Adrenal gland (tissue), 9 donors: ENCODE measurements at regions not wholly inside any gene's neighbourhood (a gene's known extent, or its start where the extent isn't known, plus 50 kb on each side); places are given as distances from the start of the nearest gene placed in this dataset.

Experiments used
- DNase-seq, 7 donors: peaks; one replicate each; pipeline ENCODE4 v3.0.0-alpha.2; 2019 to 2020
- H3K27ac ChIP-seq, 5 donors: fragments of 200-600 bp; sonication (generic) in 4 of 5; 1 replicate in 3 of 5; 2 replicates in 2 of 5; pipeline versions ENCODE4 v1.5.1 to v1.8.0; 2016 to 2020; ENCODE audit warnings: mild to moderate bottlenecking in 1 of 5
- H3K27me3 ChIP-seq: fragments of 200-600 bp; 2 replicates; pipeline ENCODE4 v1.8.0; 2021
- H3K36me3 ChIP-seq, 2 donors: fragments of 200-600 bp; replicated peaks in 1 of 2; 1 replicate in 1 of 2; 2 replicates in 1 of 2; pipeline versions ENCODE4 v1.5.1 to v1.8.0; 2018 to 2022
- H3K4me1 ChIP-seq, 2 donors: fragments of 200-600 bp; replicated peaks in 1 of 2; 1 replicate in 1 of 2; 2 replicates in 1 of 2; pipeline versions ENCODE4 v1.5.1 to v1.8.0; 2018 to 2021
- H3K4me3 ChIP-seq, 4 donors: fragments of 200-600 bp; sonication (generic) in 3 of 4; one replicate each; pipeline ENCODE4 v1.5.1; 2016 to 2018
- H3K9me3 ChIP-seq, 3 donors: fragments of 200-600 bp; sonication (generic) in 1 of 3; replicated peaks in 1 of 3; 1 replicate in 2 of 3; 2 replicates in 1 of 3; pipeline versions ENCODE4 v1.5.1 to v1.8.0; 2016 to 2021
- CTCF ChIP-seq, 6 experiments: fragments of 450-650 bp in 4 of 6; fragments of 200-600 bp in 2 of 6; sonication (generic) in 1 of 6; IDR thresholded peaks; 1 replicate in 5 of 6; 2 replicates in 1 of 6; pipeline versions ENCODE4 v1.5.1 to v1.8.0; 2016 to 2021; ENCODE audit warnings: antibody characterized with exemption in 6 of 6, mild to moderate bottlenecking in 2 of 6, moderate library complexity in 1 of 6
- POLR2A ChIP-seq, 2 donors: fragments of 450-650 bp; IDR thresholded peaks; one replicate each; pipeline ENCODE4 v1.6.1; 2017; ENCODE audit warnings: antibody characterized with exemption in 2 of 2, mild to moderate bottlenecking in 2 of 2, moderate library complexity in 1 of 2
- WGBS, 4 donors: extraction: QIAGEN DNeasy Blood & Tissue Kit in 2 of 4; methylation state at CpG; one replicate each; pipeline versions ENCODE4 v1.1.5 to v1.1.7; 2013 to 2017; 5-methylcytosine and 5-hydroxymethylcytosine counted together
- intact Hi-C, 2 donors: fragments of 100-400 bp; cut with DNase I; formaldehyde crosslinking; loops; one replicate each; pipeline versions ENCODE4 v1.14.1 to v1.15.0; 2022 to 2023
- donor health status: healthy with polysubstance abuse.
- donor health status: Bipolar disorder and iron deficiency.
- donor health status: DM: yes; HTN: yes; CAD: no.
- donor health status: DM: no; HTN: no; CAD: no.
- donor health status: DM: no; HTN: no; CAD: no.

GRCh38 chr6:14660806-14661579 lies 543.4 kb downstream of the CD83 start:
- Histone ChIP-seq H3K36me3 (no peaks in the 10 kb centered on the region), H3K4me1 (peaks cover 0 to 2% of the 10 kb centered on the region in 2 donors), H3K27ac (no peak overlapping the region), H3K27me3 (no peaks in the 10 kb centered on the region), H3K9me3 (no peaks in the 10 kb centered on the region), H3K4me3 (no peak overlapping the region)
- TF ChIP-seq CTCF (IDR thresholded peaks at IDR 0.05) (no peak), POLR2A (IDR thresholded peaks at IDR 0.05) (no peak)
- no peak for DNase-seq
- WGBS, 4 donors: 60 to 65% (median 62%) methylated on average over 8 of the region's 8 CpGs
- intact Hi-C loops: no loop called here

GRCh38 chr6:14661691-14662090 lies 544.1 kb downstream of the CD83 start:
- WGBS, 4 donors: 91 to 98% (median 95%) methylated on average over 3 of the region's 3 CpGs
- TF ChIP-seq CTCF (IDR thresholded peaks at IDR 0.05) (no peak), POLR2A (IDR thresholded peaks at IDR 0.05) (no peak)

GRCh38 chr6:14664112-14664601 lies 546.6 kb downstream of the CD83 start:
- 68 to 74% (median 71%) methylated on average over 6 of the region's 6 CpGs for WGBS, 4 donors
- intact Hi-C loops: no loop called here
- TF ChIP-seq POLR2A (IDR thresholded peaks at IDR 0.05) (no peak), CTCF (IDR thresholded peaks at IDR 0.05) (no peak)

More at GRCh38 chr6:14661691-14662090, 544.1 kb downstream of the CD83 start:
- Histone ChIP-seq H3K27ac (no peak overlapping the region), H3K36me3 (no peaks in the 10 kb centered on the region), H3K9me3 (no peaks in the 10 kb centered on the region), H3K4me1 (no peaks in the 10 kb centered on the region), H3K27me3 (no peaks in the 10 kb centered on the region), H3K4me3 (no peak overlapping the region)
- DNase-seq: no peak
- intact Hi-C loops: no loop called here

GRCh38 chr6:14664621-14665315 lies 547.2 kb downstream of the CD83 start:
- no peak for DNase-seq
- intact Hi-C loops: no loop called here
- H3K27ac ChIP-seq: no peak overlapping the region
- H3K4me1 ChIP-seq: no peaks in the 10 kb centered on the region
- TF ChIP-seq CTCF (IDR thresholded peaks at IDR 0.05) (no peak), POLR2A (IDR thresholded peaks at IDR 0.05) (no peak)
- H3K27me3 ChIP-seq: no peaks in the 10 kb centered on the region
- WGBS, 4 donors: 79 to 84% (median 81%) methylated on average over 10 to 11 of the region's 11 CpGs
- no peak overlapping the region for H3K4me3 ChIP-seq
- no peaks in the 10 kb centered on the region for H3K36me3 ChIP-seq
- H3K9me3 ChIP-seq: no peaks in the 10 kb centered on the region

More at GRCh38 chr6:14664112-14664601, 546.6 kb downstream of the CD83 start:
- Histone ChIP-seq H3K27me3 (no peaks in the 10 kb centered on the region), H3K4me3 (no peak overlapping the region), H3K9me3 (no peaks in the 10 kb centered on the region), H3K36me3 (no peaks in the 10 kb centered on the region), H3K4me1 (no peaks in the 10 kb centered on the region), H3K27ac (no peak overlapping the region)
- no peak for DNase-seq
